HG03139 (cell line): ENCODE measurements at regions not wholly inside any gene's neighbourhood (a gene's known extent, or its start where the extent isn't known, plus 50 kb on each side); places are given as distances from the start of the nearest gene placed in this dataset.

Experiments
- ATAC-seq: cut with Tn5 transposase; IDR thresholded peaks from one replicate; pipeline ENCODE4 v1.9.1; 2021; ENCODE audit not compliant: unreplicated experiment

- ATAC-seq, result no peak
Measured at GRCh38 chr7:33725111-33726025, 180.0 kb upstream of the BMPER start.

GRCh38 chr7:33726582-33726981 lies 178.8 kb upstream of the BMPER start:
- no peak for ATAC-seq

DNA sequence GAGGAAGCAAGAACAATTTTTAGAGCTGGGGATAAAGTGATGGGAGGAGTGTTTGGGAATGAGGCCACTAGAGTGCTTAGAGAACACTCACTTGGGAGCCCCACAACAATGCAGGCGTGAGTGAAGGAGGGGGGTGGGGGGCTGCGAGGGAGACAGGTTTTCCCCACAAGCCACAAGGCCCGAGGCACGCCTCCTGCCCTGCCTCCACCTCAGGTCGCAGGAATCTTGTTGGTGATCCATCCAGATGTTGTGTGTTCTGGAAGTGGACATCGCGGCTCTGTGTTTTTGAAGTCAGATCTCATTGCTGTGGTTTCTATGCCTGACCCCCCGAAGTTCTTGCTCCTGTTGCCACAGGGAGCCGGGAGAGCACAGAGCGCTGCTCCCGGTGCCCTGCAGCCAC lies 178.0 kb upstream of the BMPER start:
- no peak for ATAC-seq

GRCh38 chr7:33728873-33729551 lies 176.3 kb upstream of the BMPER start:
- ATAC-seq, result no peak

DNA sequence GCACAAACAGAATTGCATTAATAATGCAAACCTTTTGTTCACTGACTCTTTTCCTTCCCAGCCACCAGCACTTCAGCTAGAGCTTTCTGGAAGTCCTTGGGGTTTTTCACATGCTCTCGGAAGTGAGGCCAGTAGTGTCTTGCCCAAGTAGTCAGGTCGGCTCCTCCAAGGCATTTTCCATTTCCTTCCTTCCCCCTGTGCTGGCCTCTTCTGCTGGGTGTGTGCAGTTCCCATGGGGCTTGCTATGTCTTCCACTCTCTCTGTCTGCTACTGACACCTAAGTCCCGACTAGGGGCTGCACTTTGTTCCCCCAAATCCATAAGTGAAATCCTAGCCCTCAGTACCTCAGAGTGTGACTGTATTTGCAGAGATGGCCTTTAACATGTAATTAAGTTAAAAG lies 175.6 kb upstream of the BMPER start:
- ATAC-seq, result no peak

- ATAC-seq, result no peak
Measured at GRCh38 chr7:33730958-33731357, 174.4 kb upstream of the BMPER start.

GRCh38 chr7:33731912-33732311 lies 173.4 kb upstream of the BMPER start:
- ATAC-seq, result no peak

GRCh38 chr7:33732462-33732861 lies 172.9 kb upstream of the BMPER start:
- no peak for ATAC-seq

DNA sequence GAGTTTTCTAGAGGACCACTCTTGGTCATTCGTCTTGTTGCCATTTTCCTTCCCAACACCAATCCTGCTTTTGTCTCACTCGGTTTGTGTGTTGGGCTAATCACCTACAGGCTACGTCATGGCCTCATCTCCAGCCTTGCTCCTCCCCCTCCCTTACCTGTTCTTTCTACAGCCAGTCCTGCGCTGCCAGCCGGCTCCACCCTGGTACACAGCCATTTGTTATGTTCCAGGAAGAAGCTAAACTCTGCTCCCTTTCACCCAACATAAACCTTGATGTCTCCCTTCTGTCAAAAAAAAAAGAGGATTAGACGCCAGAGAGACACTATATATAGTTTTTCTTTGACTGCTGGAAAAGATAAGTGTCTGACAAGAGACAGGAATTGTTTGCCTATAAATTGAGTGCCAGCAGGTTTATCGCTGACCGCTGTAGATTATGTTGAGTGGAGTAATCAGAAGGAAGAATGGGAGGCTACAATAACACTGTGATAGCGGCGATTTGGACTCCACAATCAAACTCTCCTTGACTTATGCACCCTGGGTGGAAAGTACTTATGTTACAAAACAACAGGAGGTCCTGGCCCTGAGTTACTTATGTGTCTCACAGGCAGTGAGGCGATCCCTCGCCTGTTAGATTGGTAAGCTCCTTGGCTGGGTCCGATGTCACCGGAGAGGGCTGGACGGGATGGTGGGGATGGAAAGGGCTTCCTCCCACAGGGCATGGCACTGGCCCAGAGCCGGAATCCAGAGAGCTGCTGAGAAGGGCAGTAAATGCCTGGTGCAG lies 171.3 kb upstream of the BMPER start:
- no peak for ATAC-seq

- no peak for ATAC-seq
Measured at GRCh38 chr7:33735403-33735802, 169.9 kb upstream of the BMPER start.

GRCh38 chr7:33736521-33737221 lies 168.7 kb upstream of the BMPER start:
- no peak for ATAC-seq

DNA sequence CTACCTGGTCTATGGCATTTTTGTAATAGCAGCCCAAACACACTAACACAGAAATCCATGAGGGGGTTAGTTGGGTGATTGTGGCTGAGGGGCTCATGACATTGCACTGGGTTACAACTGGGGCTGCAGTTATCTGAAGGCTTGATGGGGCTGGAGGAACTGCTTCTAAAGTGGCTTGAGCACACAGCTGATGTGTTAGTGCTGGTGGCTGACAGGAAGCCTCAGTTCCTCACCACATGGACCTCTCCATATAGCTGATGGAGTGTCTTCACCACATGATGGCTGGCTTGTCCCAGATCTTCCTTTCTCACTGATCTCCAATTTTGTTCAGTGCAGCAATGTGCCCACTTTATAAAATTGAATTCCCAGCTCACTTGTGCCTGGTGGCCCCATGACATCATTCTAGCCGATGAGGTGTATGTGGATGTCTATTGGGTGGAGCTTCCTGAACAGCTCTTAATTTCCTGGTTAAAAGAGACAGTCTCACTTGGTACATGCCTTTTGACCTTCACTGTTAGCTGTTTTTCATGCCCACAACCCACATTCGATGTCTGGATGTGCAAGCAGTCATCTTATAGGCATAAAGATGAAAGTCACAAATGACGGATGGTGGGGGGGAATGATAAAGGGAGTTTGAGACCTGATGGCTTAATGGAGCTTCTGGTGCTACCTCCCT lies 166.9 kb upstream of the BMPER start:
- no peak for ATAC-seq

DNA sequence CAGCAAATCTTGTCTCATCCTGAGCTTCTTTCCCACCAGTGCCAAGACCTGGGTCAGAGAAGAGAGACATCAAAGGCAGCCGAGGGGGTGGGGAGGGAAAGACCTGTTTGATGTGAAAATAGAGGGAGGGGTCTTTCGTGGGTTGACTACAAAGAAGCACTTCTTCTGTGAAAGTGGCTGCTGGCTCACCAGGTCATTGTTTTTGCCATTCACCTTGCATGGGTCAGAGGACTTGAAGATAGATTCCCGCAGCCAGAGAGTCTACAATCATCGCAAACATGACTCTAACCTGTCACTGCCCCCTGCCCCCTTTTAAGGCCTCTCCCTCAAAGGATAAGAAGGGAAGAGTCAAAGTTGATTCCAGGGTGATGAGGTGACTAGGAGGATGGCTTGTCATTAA lies 166.1 kb upstream of the BMPER start:
- no peak for ATAC-seq

DNA sequence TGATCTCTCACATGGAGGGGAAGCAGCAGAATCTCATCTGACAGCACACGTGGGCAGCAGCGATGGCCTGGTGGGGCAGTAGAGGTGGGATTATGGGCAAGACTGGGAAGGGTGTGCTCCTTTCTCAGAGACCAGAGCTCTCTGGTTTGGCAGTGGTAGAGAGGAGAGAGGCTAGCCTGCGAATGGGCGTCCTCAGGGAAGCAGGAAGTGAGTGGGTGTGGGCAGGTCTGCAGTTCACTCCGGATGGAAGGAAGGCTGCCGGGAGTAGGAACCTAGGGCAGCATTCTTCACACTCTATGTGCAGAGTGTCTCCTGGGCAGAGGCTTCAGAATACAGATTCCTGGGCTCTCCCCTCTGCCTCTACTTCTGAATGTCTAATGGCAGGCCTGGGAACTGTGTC lies 162.8 kb upstream of the BMPER start:
- ATAC-seq, result no peak

DNA sequence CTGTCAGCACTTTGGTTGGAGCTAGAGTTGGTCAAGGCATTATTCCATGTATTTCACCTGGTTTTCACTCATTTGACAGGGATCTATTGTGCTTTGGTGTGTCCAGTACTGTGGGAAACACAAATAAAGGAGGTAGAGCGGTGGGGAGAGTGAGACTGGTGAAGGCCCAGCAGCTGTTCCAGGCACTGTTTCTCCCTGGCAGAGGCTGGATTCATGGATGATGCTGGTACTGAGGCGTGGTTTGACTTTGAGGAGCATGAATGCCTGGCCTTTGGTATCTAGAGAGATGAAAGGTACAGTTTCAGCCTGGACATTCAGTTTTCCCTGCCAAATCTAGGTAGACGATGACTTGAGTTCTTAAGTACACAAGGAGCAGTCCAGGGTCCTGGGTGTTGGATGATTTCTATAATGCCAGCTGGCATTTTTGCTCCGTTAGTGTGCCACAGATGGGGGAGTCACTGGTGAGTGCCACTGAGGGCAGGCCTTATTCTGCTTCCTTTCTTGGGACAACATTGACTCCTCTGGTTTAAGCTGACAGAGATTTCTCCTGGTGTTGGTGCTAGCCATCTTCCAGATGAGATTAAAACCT lies 162.2 kb upstream of the BMPER start:
- no peak for ATAC-seq

DNA sequence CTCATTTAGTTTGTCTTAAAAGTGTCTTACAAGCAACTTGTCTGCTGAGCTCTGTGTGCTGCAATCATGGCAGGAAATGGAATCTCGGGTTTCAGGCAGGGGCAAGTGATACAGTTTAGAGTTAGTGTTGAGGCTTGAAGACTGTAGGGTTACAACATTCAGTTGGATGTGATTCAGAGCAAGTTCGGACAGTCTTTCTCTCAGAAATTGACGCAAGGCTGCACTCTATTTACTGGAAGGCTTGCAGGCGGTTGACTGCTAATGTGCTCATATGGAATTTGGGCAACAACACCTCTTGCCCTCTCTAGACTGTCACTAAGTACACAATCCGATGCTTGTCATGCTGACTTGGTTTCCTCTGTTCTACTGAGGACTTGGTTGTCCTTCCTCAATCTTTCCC lies 161.7 kb upstream of the BMPER start:
- ATAC-seq, result no peak

DNA sequence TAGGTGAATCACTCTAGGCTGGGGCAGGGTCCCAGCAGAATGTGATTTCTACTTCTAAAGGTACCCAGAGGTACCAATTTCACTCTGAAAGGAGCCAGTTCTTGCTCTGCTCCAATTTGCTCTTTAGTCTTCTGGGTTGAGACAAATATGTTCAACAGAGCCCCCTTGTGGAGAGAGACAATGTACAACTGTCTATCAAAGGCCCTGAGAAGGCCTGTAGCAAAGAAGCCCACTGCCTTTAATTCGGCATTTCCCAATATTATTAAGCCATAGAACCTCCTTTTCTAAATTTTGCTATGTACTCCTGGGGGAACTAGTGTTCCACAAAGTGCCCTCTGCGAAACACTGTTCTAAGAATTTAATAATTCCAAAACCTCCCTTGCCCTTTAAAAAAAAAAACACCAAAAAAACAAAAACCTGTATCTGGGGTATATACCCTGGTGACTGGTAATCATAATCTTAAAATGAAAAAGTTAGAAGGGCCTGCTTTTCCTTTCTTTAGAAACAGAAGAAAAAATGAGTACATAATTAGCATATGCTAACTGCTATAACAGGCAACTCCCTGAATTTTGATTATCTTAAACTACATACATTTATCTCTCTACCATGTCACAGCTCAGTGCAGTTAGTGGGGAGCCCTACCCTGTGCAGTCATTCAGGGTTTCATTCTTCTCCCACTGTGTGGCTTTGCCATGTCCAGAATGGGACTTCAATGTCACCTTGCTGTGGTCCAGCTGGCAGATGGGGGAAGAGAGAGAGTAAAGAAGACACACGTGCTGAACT lies 160.9 kb upstream of the BMPER start:
- no peak for ATAC-seq

DNA sequence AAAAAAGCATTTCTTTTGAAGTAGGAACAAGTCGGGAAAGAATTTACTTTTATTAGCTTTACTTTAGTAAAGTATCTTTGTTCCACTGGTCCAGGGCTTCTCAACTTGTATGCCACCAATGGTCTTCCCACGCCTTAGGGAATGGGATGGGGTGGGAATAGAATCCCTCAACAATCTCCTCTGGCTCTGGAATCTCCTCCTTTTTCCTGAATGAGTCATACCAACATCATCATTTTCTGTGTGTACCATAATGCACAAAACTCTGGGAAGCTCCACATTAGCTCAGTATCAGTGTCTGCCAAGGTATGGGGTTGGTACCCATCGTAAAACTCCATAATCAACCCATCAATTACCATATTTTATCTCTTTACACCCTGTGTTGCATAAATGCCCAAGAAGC lies 159.4 kb upstream of the BMPER start:
- no peak for ATAC-seq

- ATAC-seq, result no peak
Measured at GRCh38 chr7:33748793-33749192, 156.5 kb upstream of the BMPER start.
